NCI-H2227 (cell line): ENCODE measurements at regions not wholly inside any gene's neighbourhood (a gene's known extent, or its start where the extent isn't known, plus 50 kb on each side); places are given as distances from the start of the nearest gene placed in this dataset.
"Not testable (repeated sequence)": the region's sequence is repeated elsewhere in the genome, so short reads cannot be mapped to it uniquely, and the experiment has no call there.

Experiments
- DNase-seq: peaks from one replicate; lab custom pipeline; 2025; ENCODE audit not compliant: unreplicated experiment; lab: John Stamatoyannopoulos, UW

- DNase-seq, result no peak
These were observed 62.0 kb downstream of the SKIDA1 start for GRCh38 chr10:21463436-21463835.

- DNase-seq, result no peak
These were observed 67.2 kb downstream of the SKIDA1 start for GRCh38 chr10:21458126-21458871.

GRCh38 chr10:21456160-21456559 lies 69.3 kb downstream of the SKIDA1 start:
- no peak for DNase-seq

GRCh38 chr10:21452203-21452602 lies 73.3 kb downstream of the SKIDA1 start:
- no peak for DNase-seq

- DNase-seq, result no peak
These were observed 76.1 kb downstream of the SKIDA1 start for GRCh38 chr10:21449288-21449966.

- DNase-seq, result no peak
These were observed 80.3 kb downstream of the SKIDA1 start for GRCh38 chr10:21445163-21445562.

GRCh38 chr10:21441625-21442024 lies 83.9 kb downstream of the SKIDA1 start:
- no peak for DNase-seq

- DNase-seq, result not testable (repeated sequence)
These were observed 86.6 kb downstream of the SKIDA1 start for GRCh38 chr10:21438914-21439313.

GRCh38 chr10:21437770-21438382 lies 87.6 kb downstream of the SKIDA1 start:
- DNase-seq, result no peak

GRCh38 chr10:21432266-21432665 lies 93.2 kb downstream of the SKIDA1 start:
- no peak for DNase-seq

GRCh38 chr10:21431799-21432198 lies 93.7 kb downstream of the SKIDA1 start:
- no peak for DNase-seq

- DNase-seq, result no peak
These were observed 97.5 kb downstream of the SKIDA1 start for GRCh38 chr10:21427804-21428481.

- DNase-seq, result no peak
These were observed 101.0 kb downstream of the SKIDA1 start for GRCh38 chr10:21424459-21424861.

GRCh38 chr10:21423850-21424249 lies 101.6 kb downstream of the SKIDA1 start:
- no peak for DNase-seq

- DNase-seq, result no peak
These were observed 102.1 kb downstream of the SKIDA1 start for GRCh38 chr10:21423338-21423737.

- no peak for DNase-seq
These were observed 103.7 kb downstream of the SKIDA1 start for GRCh38 chr10:21421794-21422193.

GRCh38 chr10:21421016-21421415 lies 104.5 kb downstream of the SKIDA1 start:
- no peak for DNase-seq

- DNase-seq, result not testable (repeated sequence)
These were observed 106.4 kb downstream of the SKIDA1 start for GRCh38 chr10:21418981-21419576.

- DNase-seq, result no peak
These were observed 108.2 kb downstream of the SKIDA1 start for GRCh38 chr10:21417172-21417712.

- no peak for DNase-seq
These were observed 111.8 kb downstream of the SKIDA1 start for GRCh38 chr10:21413680-21414079.

GRCh38 chr10:21413268-21413667 lies 112.2 kb downstream of the SKIDA1 start:
- DNase-seq, result no peak
